Loucy (cell line): ENCODE measurements at regions not wholly inside any gene's neighbourhood (a gene's known extent, or its start where the extent isn't known, plus 50 kb on each side); places are given as distances from the start of the nearest gene placed in this dataset.

ENCODE experiments used
- H2AFZ ChIP-seq: fragments of 200-600 bp; sonication (generic); 2 replicates; pipeline ENCODE4 v1.6.0; 2016; ENCODE audit warnings: antibody characterized with exemption, mild to moderate bottlenecking, low read length, moderate library complexity
- H3F3A ChIP-seq: fragments of 200-600 bp; 2 replicates; pipeline ENCODE4 v1.6.0; 2016; ENCODE audit warnings: antibody characterized with exemption, low read depth, mild to moderate bottlenecking
- H3K27me3 ChIP-seq: fragments of 200-600 bp; sonication (generic); 2 replicates; pipeline ENCODE4 v1.6.1; 2014; ENCODE audit warnings: low read length, mild to moderate bottlenecking; ENCODE audit not compliant: insufficient read depth, poor library complexity, severe bottlenecking
- H3K36me3 ChIP-seq: fragments of 200-600 bp; sonication (generic); 2 replicates; pipeline ENCODE4 v1.6.1; 2016; ENCODE audit warnings: low read length; ENCODE audit not compliant: insufficient read depth
- H3K4me1 ChIP-seq: fragments of 200-600 bp; sonication (generic); 2 replicates; pipeline ENCODE4 v1.5.1; 2014; ENCODE audit warnings: low read length, mild to moderate bottlenecking; ENCODE audit not compliant: insufficient read depth, poor library complexity, severe bottlenecking
- H3K4me2 ChIP-seq: fragments of 200-600 bp; sonication (generic); 2 replicates; pipeline ENCODE4 v1.6.0; 2014; ENCODE audit warnings: antibody characterized with exemption, low read length, low read depth, mild to moderate bottlenecking; ENCODE audit not compliant: poor library complexity, severe bottlenecking
- H3K4me3 ChIP-seq: fragments of 200-600 bp; sonication (generic); 2 replicates; pipeline ENCODE4 v1.5.1; 2014; ENCODE audit warnings: low read length, mild to moderate bottlenecking, mixed read lengths; ENCODE audit not compliant: poor library complexity, severe bottlenecking
- H3K79me2 ChIP-seq: fragments of 200-600 bp; sonication (generic); 2 replicates; pipeline ENCODE4 v1.6.1; 2014; ENCODE audit warnings: low read length; ENCODE audit not compliant: insufficient read depth
- H3K9ac ChIP-seq: fragments of 200-600 bp; sonication (generic); 2 replicates; pipeline ENCODE4 v1.6.0; 2014; ENCODE audit warnings: mild to moderate bottlenecking, low read depth, low read length, moderate library complexity; ENCODE audit not compliant: poor library complexity, severe bottlenecking
- H3K9me2 ChIP-seq: fragments of 200-600 bp; sonication (generic); replicated peaks from 2 replicates; pipeline ENCODE4 v1.6.1; 2016; ENCODE audit warnings: low read depth, low read length, mixed read lengths
- H3K9me3 ChIP-seq: fragments of 200-600 bp; sonication (generic); 2 replicates; pipeline ENCODE4 v1.6.1; 2014; ENCODE audit warnings: mild to moderate bottlenecking, antibody characterized with exemption, low read length, low read depth; ENCODE audit not compliant: insufficient read depth
- H4K20me1 ChIP-seq: fragments of 200-600 bp; sonication (generic); 2 replicates; pipeline ENCODE4 v1.6.0; 2014; ENCODE audit warnings: antibody characterized with exemption, low read length, mild to moderate bottlenecking; ENCODE audit not compliant: insufficient read depth, poor library complexity, severe bottlenecking
- EZH2phosphoT487 ChIP-seq: fragments of 200-600 bp; IDR thresholded peaks from 2 replicates; pipeline ENCODE4 v1.6.1; 2018; ENCODE audit warnings: antibody characterized with exemption, mild to moderate bottlenecking, moderate library complexity, borderline replicate concordance
- TF ChIP-seq, protein P1 (sequence below): fragments of 200-600 bp; sonication (generic); conservative IDR thresholded peaks from 2 replicates; pipeline ENCODE4 v1.5.1; 2014; ENCODE audit warnings: mild to moderate bottlenecking, antibody characterized with exemption, low read length

DNA sequence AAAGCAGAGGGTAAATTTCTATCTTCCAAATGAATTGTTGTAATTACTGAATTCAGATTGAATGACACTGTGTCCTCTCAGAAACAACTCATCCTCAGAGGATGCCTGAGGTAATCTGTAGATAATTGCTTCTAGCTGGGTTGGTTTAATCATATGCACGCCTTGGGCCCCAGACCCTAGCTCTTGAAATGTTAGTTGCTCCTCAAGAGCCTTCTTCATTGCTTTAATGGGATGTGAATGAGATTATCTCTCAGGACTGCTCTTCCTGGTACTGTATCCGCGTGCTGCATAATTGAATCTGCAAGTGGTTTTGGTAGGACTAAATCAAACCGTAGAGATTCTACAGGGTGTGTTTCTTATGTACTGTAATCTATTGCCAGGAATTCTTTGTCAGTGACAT is 569.3 kb upstream of the NEGR1 start:
- H3K79me2 ChIP-seq, result no peaks in the 10 kb centered on the region
- H3K4me2 ChIP-seq, result no peak overlapping the region
- no peaks in the 10 kb centered on the region for H4K20me1 ChIP-seq
- no peaks in the 10 kb centered on the region for H3K9me3 ChIP-seq
- no peaks in the 10 kb centered on the region for H3K36me3 ChIP-seq
- no peak overlapping the region for H3K4me3 ChIP-seq
- H3K27me3 ChIP-seq, result no peaks in the 10 kb centered on the region
- H2AFZ ChIP-seq, result no peak overlapping the region
- H3K4me1 ChIP-seq, result no peaks in the 10 kb centered on the region
- TF ChIP-seq, protein P1, sequence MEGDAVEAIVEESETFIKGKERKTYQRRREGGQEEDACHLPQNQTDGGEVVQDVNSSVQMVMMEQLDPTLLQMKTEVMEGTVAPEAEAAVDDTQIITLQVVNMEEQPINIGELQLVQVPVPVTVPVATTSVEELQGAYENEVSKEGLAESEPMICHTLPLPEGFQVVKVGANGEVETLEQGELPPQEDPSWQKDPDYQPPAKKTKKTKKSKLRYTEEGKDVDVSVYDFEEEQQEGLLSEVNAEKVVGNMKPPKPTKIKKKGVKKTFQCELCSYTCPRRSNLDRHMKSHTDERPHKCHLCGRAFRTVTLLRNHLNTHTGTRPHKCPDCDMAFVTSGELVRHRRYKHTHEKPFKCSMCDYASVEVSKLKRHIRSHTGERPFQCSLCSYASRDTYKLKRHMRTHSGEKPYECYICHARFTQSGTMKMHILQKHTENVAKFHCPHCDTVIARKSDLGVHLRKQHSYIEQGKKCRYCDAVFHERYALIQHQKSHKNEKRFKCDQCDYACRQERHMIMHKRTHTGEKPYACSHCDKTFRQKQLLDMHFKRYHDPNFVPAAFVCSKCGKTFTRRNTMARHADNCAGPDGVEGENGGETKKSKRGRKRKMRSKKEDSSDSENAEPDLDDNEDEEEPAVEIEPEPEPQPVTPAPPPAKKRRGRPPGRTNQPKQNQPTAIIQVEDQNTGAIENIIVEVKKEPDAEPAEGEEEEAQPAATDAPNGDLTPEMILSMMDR, result no peak
- TF ChIP-seq EZH2phosphoT487, result no peak
- H3F3A ChIP-seq, result no peaks in the 10 kb centered on the region
- H3K9me2 ChIP-seq, result no peaks in the 10 kb centered on the region
- no peak overlapping the region for H3K9ac ChIP-seq

DNA sequence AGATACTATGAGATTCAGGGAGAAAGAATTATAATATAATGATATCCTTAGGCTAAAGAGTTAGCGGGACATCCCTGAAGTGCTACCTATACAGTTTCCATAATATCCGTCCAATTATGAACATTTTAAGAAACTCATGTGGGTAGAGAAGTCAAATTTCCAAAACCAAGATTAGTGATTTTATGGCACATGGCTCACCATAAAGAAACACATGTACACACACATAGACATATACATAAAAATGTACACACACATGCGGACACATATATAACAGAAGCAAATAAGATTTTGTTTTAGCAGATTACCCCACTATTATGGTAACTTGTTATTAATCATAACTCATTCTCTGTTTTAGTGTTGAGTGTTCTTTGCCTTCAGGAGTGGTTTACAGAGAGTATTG is 566.7 kb upstream of the NEGR1 start:
- no peaks in the 10 kb centered on the region for H3K36me3 ChIP-seq
- no peak overlapping the region for H3K9ac ChIP-seq
- no peaks in the 10 kb centered on the region for H3K9me3 ChIP-seq
- H3K4me2 ChIP-seq, result no peak overlapping the region
- H3F3A ChIP-seq, result no peaks in the 10 kb centered on the region
- no peaks in the 10 kb centered on the region for H4K20me1 ChIP-seq
- H3K9me2 ChIP-seq, result no peaks in the 10 kb centered on the region
- no peaks in the 10 kb centered on the region for H3K27me3 ChIP-seq
- H3K79me2 ChIP-seq, result no peaks in the 10 kb centered on the region
- no peaks in the 10 kb centered on the region for H3K4me1 ChIP-seq
- no peak overlapping the region for H3K4me3 ChIP-seq
- TF ChIP-seq, protein P1, result no peak
- no peak for TF ChIP-seq EZH2phosphoT487
- no peak overlapping the region for H2AFZ ChIP-seq

DNA sequence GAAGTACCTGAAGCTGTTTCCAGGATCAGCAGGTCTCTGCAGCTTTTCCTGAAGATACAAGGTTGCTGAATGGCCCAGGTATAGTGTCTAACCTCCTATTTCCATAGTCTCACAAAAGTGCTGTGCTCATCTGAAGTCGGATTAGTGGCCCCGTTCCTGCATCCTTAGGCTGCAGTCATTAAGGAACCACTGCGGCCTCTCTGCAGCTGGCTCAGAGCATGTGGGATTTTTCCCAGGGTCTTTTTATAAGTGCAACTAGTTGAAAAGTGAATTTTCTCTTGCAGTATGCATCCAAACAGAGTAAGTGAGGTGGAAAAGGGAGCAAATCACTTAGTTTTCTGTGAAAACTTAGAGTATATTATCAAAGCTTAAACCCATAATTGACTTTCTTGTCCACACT is 565.3 kb upstream of the NEGR1 start:
- Histone ChIP-seq H3K9ac (no peak overlapping the region), H4K20me1 (no peaks in the 10 kb centered on the region), H3K36me3 (no peaks in the 10 kb centered on the region), H3K27me3 (no peaks in the 10 kb centered on the region), H3K4me2 (no peak overlapping the region), H3K9me3 (no peaks in the 10 kb centered on the region), H3K9me2 (no peaks in the 10 kb centered on the region), H2AFZ (no peak overlapping the region), H3K4me1 (no peaks in the 10 kb centered on the region), H3K4me3 (no peak overlapping the region), H3K79me2 (no peaks in the 10 kb centered on the region), H3F3A (no peaks in the 10 kb centered on the region)
- TF ChIP-seq EZH2phosphoT487, result no peak
- TF ChIP-seq, protein P1, result no peak
